Spinal cord (tissue), 9 donors: ENCODE measurements at regions not wholly inside any gene's neighbourhood (a gene's known extent, or its start where the extent isn't known, plus 50 kb on each side); places are given as distances from the start of the nearest gene placed in this dataset.

Source experiments
- DNase-seq, 6 donors: peaks; one replicate each; pipeline versions ENCODE4 v3.0.0 to v3.0.0-alpha.2; 2013 to 2015; ENCODE audit warnings: low spot score in 6 of 6, low read depth in 4 of 6
- H3K27ac ChIP-seq: one replicate; pipeline ENCODE4 v1.5.1; 2013; ENCODE audit warnings: low read depth, low read length, control low read depth
- H3K27me3 ChIP-seq: one replicate; pipeline ENCODE4 v1.6.1; 2013; ENCODE audit warnings: low read length; ENCODE audit not compliant: control insufficient read depth, insufficient read depth
- H3K36me3 ChIP-seq: one replicate; pipeline ENCODE4 v1.6.1; 2013; ENCODE audit warnings: low read length; ENCODE audit not compliant: control insufficient read depth, insufficient read depth
- H3K4me1 ChIP-seq: one replicate; pipeline ENCODE4 v1.6.1; 2013; ENCODE audit warnings: low read length; ENCODE audit not compliant: control insufficient read depth, insufficient read depth
- H3K4me3 ChIP-seq: one replicate; pipeline ENCODE4 v1.5.1; 2013; ENCODE audit warnings: low read depth, low read length, control low read depth
- H3K9me3 ChIP-seq: one replicate; pipeline ENCODE4 v1.6.1; 2013; ENCODE audit warnings: low read length; ENCODE audit not compliant: control insufficient read depth, insufficient read depth
- WGBS: methylation state at CpG from one replicate; pipeline ENCODE4 v1.1.5; 2013; ENCODE audit warnings: missing lambda C conversion rate; ENCODE audit not compliant: insufficient coverage; 5-methylcytosine and 5-hydroxymethylcytosine counted together
- donor health status: healthy.

GRCh38 chr2:240351826-240352426 lies 83.5 kb upstream of the GPC1 start:
- Histone ChIP-seq H3K36me3 (no peaks in the 10 kb centered on the region), H3K9me3 (no peaks in the 10 kb centered on the region), H3K27me3 (no peaks in the 10 kb centered on the region), H3K4me3 (no peak overlapping the region), H3K27ac (no peak overlapping the region), H3K4me1 (peaks cover 10% of the 10 kb centered on the region)
- WGBS = 45% methylated on average over 12 of the region's 14 CpGs
- peak in 3 of 6 donors; percentile 42 to 91 (median 77) for DNase-seq

- no peaks in the 10 kb centered on the region for H3K9me3 ChIP-seq
- H3K27ac ChIP-seq = no peak overlapping the region
- WGBS = 85% methylated on average over 18 of the region's 18 CpGs
- H3K27me3 ChIP-seq = no peaks in the 10 kb centered on the region
- H3K36me3 ChIP-seq = no peaks in the 10 kb centered on the region
- no peak overlapping the region for H3K4me3 ChIP-seq
- no peak for DNase-seq
- H3K4me1 ChIP-seq = peaks cover 10% of the 10 kb centered on the region
Measured at GRCh38 chr2:240353086-240353798, 82.2 kb upstream of the GPC1 start.

GRCh38 chr2:240353944-240354343 lies 81.5 kb upstream of the GPC1 start:
- Histone ChIP-seq H3K9me3 (no peaks in the 10 kb centered on the region), H3K4me3 (no peak overlapping the region), H3K27me3 (no peaks in the 10 kb centered on the region), H3K27ac (no peak overlapping the region), H3K36me3 (no peaks in the 10 kb centered on the region), H3K4me1 (peaks cover 10% of the 10 kb centered on the region)
- DNase-seq = no peak
- WGBS = 82% methylated on average over 9 of the region's 9 CpGs

GRCh38 chr2:240355001-240355891 lies 80.2 kb upstream of the GPC1 start:
- Histone ChIP-seq H3K27me3 (no peaks in the 10 kb centered on the region), H3K4me3 (no peak overlapping the region), H3K9me3 (no peaks in the 10 kb centered on the region), H3K36me3 (no peaks in the 10 kb centered on the region), H3K4me1 (peaks cover 10% of the 10 kb centered on the region), H3K27ac (no peak overlapping the region)
- no peak for DNase-seq
- WGBS = 85% methylated on average over 14 of the region's 17 CpGs

- no peaks in the 10 kb centered on the region for H3K36me3 ChIP-seq
- H3K9me3 ChIP-seq = peaks cover 4% of the 10 kb centered on the region
- DNase-seq = no peak
- H3K27ac ChIP-seq = no peak overlapping the region
- H3K4me3 ChIP-seq = no peak overlapping the region
- 93% methylated on average over 17 of the region's 17 CpGs for WGBS
- H3K4me1 ChIP-seq = peaks cover 10% of the 10 kb centered on the region
- no peaks in the 10 kb centered on the region for H3K27me3 ChIP-seq
Measured at GRCh38 chr2:240355962-240356361, 79.5 kb upstream of the GPC1 start.

- H3K27me3 ChIP-seq = no peaks in the 10 kb centered on the region
- H3K4me3 ChIP-seq = no peak overlapping the region
- peaks cover 7% of the 10 kb centered on the region for H3K4me1 ChIP-seq
- H3K9me3 ChIP-seq = peaks cover 4% of the 10 kb centered on the region
- no peaks in the 10 kb centered on the region for H3K36me3 ChIP-seq
- H3K27ac ChIP-seq = no peak overlapping the region
- no peak for DNase-seq
- 86% methylated on average over 22 of the region's 26 CpGs for WGBS
Measured at GRCh38 chr2:240356700-240357640, 78.5 kb upstream of the GPC1 start.

- no peak for DNase-seq
- Histone ChIP-seq H3K36me3 (no peaks in the 10 kb centered on the region), H3K27ac (no peak overlapping the region), H3K9me3 (peaks cover 4% of the 10 kb centered on the region), H3K4me1 (peaks cover 5% of the 10 kb centered on the region), H3K27me3 (no peaks in the 10 kb centered on the region), H3K4me3 (no peak overlapping the region)
- 96% methylated on average over 4 of the region's 4 CpGs for WGBS
Measured at GRCh38 chr2:240357641-240358012, 77.8 kb upstream of the GPC1 start.

GRCh38 chr2:240358080-240358479 lies 77.4 kb upstream of the GPC1 start:
- Histone ChIP-seq H3K36me3 (no peaks in the 10 kb centered on the region), H3K4me3 (no peak overlapping the region), H3K27me3 (no peaks in the 10 kb centered on the region), H3K4me1 (peaks cover 6% of the 10 kb centered on the region), H3K9me3 (peaks cover 4% of the 10 kb centered on the region), H3K27ac (no peak overlapping the region)
- 71% methylated on average over 5 of the region's 7 CpGs for WGBS
- no peak for DNase-seq

GRCh38 chr2:240358821-240359397 lies 76.6 kb upstream of the GPC1 start:
- H3K36me3 ChIP-seq = no peaks in the 10 kb centered on the region
- H3K27me3 ChIP-seq = no peaks in the 10 kb centered on the region
- H3K4me3 ChIP-seq = no peak overlapping the region
- peaks cover 11% of the 10 kb centered on the region for H3K4me1 ChIP-seq
- no peak overlapping the region for H3K27ac ChIP-seq
- peaks cover 4% of the 10 kb centered on the region for H3K9me3 ChIP-seq
- 92% methylated on average over 5 of the region's 13 CpGs for WGBS
- no peak for DNase-seq
